ENCODE measurements at regions not wholly inside any gene's neighbourhood (a gene's known extent, or its start where the extent isn't known, plus 50 kb on each side); places are given as distances from the start of the nearest gene placed in this dataset.

GRCh38 chr20:24160563-24161281 lies 172.1 kb upstream of the GGTLC1 start:
- TF ChIP-seq POLR2A (IDR thresholded peaks at IDR 0.05) (no peak), CTCF (IDR thresholded peaks at IDR 0.05) (peak; percentile 49 to 88 (median 70))

Data from heart left ventricle (tissue), 13 donors.